ENCODE measurements at regions not wholly inside any gene's neighbourhood (a gene's known extent, or its start where the extent isn't known, plus 50 kb on each side); places are given as distances from the start of the nearest gene placed in this dataset.

DNA sequence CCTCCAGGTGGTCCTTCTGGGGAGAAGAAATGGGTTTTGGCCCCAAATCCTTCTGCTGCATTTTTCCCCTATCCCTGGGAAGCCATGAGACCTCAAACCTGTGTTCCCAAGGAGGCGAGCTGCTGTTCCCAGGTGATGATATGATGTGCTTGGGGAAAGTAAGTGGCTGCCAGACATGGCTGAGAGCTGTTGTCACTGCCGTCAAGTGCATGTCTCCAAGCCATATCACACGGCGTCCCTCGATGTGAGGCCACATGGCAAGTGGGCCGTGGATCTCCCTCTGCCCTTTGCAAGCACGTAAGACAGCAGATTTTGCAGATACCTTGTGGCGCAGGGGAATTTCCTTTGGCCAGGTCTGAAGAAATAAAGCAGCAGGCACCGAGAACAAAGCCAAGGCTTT, 103.7 kb upstream of the CD93 start:
- POLR2A ChIA-PET = no interaction called here
- Histone ChIP-seq H3K4me3 (replicated peaks in 1 of 3; ENCODE audit: insufficient read depth in 1 of 3, low read depth in 1 of 3, low read length in 3 of 3) (no peak overlapping the region), H4K20me1 (replicated peaks; ENCODE audit: control insufficient read depth, extremely low read depth, insufficient read depth, low read length) (no peaks in the 10 kb centered on the region), H3K36me3 (ENCODE audit: control insufficient read depth in 2 of 2, extremely low read depth in 1 of 2, insufficient read depth in 2 of 2, low read length in 2 of 2) (no peaks in the 10 kb centered on the region), H3K9ac (replicated peaks; ENCODE audit: extremely low read depth, insufficient read depth, low read length) (no peak overlapping the region), H3K4me2 (ENCODE audit: insufficient read depth, low read length) (no peak overlapping the region), H3K9me3 (replicated peaks; ENCODE audit: control insufficient read depth, insufficient read depth, low read length) (no peaks in the 10 kb centered on the region), H3K4me1 (ENCODE audit: control insufficient read depth, extremely low read depth, insufficient read depth, low read length) (no peaks in the 10 kb centered on the region), H3K79me2 (ENCODE audit: control insufficient read depth, insufficient read depth, low read length) (no peaks in the 10 kb centered on the region), H3K9me1 (replicated peaks; ENCODE audit: control insufficient read depth, extremely low read depth, insufficient read depth, low read length) (no peaks in the 10 kb centered on the region), H3K27ac (ENCODE audit: insufficient read depth, low read depth, low read length) (no peak overlapping the region), H2AFZ (ENCODE audit: low read depth, low read length) (no peak overlapping the region), H3K27me3 (ENCODE audit: control insufficient read depth in 2 of 2, insufficient read depth in 2 of 2, low read length in 2 of 2) (no peaks in the 10 kb centered on the region)
- FAIRE-seq (no peak), DNase-seq (ENCODE audit: low read depth, low spot score) (no peak)
- TF ChIP-seq, protein P1, sequence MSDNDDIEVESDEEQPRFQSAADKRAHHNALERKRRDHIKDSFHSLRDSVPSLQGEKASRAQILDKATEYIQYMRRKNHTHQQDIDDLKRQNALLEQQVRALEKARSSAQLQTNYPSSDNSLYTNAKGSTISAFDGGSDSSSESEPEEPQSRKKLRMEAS (IDR thresholded peaks at IDR 0.05; ENCODE audit: insufficient read depth, insufficient read length) = no peak
- TF ChIP-seq FOS (IDR thresholded peaks at IDR 0.05; ENCODE audit: borderline replicate concordance, insufficient read depth, low read length) (no peak), EZH2 (IDR thresholded peaks at IDR 0.05; ENCODE audit: borderline replicate concordance, low read depth, low read length, severe bottlenecking) (no peak), POLR2A (IDR thresholded peaks at IDR 0.05; ENCODE audit: low read depth, low read length) (no peak), GATA2 (IDR thresholded peaks at IDR 0.05; ENCODE audit: insufficient read depth, insufficient read length, low read depth, low read length) (no peak), POLR2AphosphoS5 (IDR thresholded peaks at IDR 0.05; ENCODE audit: insufficient read depth, low read depth, low read length) (no peak), MYC (IDR thresholded peaks at IDR 0.05; ENCODE audit: low read depth, low read length) (no peak), JUN (IDR thresholded peaks at IDR 0.05; ENCODE audit: borderline replicate concordance, insufficient read depth, insufficient read length, low read depth) (no peak)
- TF ChIP-seq, protein P2, sequence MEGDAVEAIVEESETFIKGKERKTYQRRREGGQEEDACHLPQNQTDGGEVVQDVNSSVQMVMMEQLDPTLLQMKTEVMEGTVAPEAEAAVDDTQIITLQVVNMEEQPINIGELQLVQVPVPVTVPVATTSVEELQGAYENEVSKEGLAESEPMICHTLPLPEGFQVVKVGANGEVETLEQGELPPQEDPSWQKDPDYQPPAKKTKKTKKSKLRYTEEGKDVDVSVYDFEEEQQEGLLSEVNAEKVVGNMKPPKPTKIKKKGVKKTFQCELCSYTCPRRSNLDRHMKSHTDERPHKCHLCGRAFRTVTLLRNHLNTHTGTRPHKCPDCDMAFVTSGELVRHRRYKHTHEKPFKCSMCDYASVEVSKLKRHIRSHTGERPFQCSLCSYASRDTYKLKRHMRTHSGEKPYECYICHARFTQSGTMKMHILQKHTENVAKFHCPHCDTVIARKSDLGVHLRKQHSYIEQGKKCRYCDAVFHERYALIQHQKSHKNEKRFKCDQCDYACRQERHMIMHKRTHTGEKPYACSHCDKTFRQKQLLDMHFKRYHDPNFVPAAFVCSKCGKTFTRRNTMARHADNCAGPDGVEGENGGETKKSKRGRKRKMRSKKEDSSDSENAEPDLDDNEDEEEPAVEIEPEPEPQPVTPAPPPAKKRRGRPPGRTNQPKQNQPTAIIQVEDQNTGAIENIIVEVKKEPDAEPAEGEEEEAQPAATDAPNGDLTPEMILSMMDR (IDR thresholded peaks at IDR 0.05; ENCODE audit: extremely low read depth in 1 of 2, insufficient read depth in 1 of 2, low read depth in 1 of 2, low read length in 2 of 2) = no peak
- intact Hi-C loops (cut with micrococcal nuclease) = loop anchor here (10.0 kb wide), 1 partner anchor 395 kb away; no protein-coding TSS in a partner anchor
- dilution Hi-C loops (cut with MboI; ENCODE audit: extremely low pct_ligation_motif_present, low sequenced_read_pairs) = no loop called here
- CTCF ChIA-PET = interaction anchor here (0.9 to 3.9 kb wide), 4 partner anchors 11 to 151 kb away, joined by 3 to 13 read pairs (median 3); no protein-coding TSS in a partner anchor
- BruUV-seq (replicated peaks) = no TSS peak

Data from endothelial cell of umbilical vein (primary cell).